Spleen (tissue), 11 donors: ENCODE measurements at regions not wholly inside any gene's neighbourhood (a gene's known extent, or its start where the extent isn't known, plus 50 kb on each side); places are given as distances from the start of the nearest gene placed in this dataset.

ENCODE experiments used
- DNase-seq: peaks from one replicate; pipeline ENCODE4 v3.0.0-alpha.2; 2020
- H3K27ac ChIP-seq, 8 donors: fragments of 200-600 bp; sonication (generic) in 7 of 8; 1 replicate in 4 of 8; 2 replicates in 4 of 8; pipeline versions ENCODE4 v1.5.0 to v1.8.0; 2016 to 2021; ENCODE audit warnings: inconsistent platforms in 4 of 8, mild to moderate bottlenecking in 4 of 8, moderate library complexity in 1 of 8
- H3K27me3 ChIP-seq, 7 donors: fragments of 200-600 bp; sonication (generic) in 6 of 7; replicated peaks in 1 of 7; 1 replicate in 4 of 7; 2 replicates in 3 of 7; pipeline versions ENCODE4 v1.5.0 to v1.8.0; 2016 to 2021; ENCODE audit warnings: inconsistent platforms in 3 of 7, mild to moderate bottlenecking in 1 of 7
- H3K36me3 ChIP-seq, 6 donors: fragments of 200-600 bp; sonication (generic) in 5 of 6; 1 replicate in 4 of 6; 2 replicates in 2 of 6; pipeline versions ENCODE4 v1.5.0 to v1.8.0; 2016 to 2021; ENCODE audit warnings: inconsistent platforms in 2 of 6
- H3K4me1 ChIP-seq, 6 donors: fragments of 200-600 bp; sonication (generic) in 5 of 6; 1 replicate in 3 of 6; 2 replicates in 3 of 6; pipeline versions ENCODE4 v1.5.0 to v1.8.0; 2016 to 2021; ENCODE audit warnings: inconsistent platforms in 3 of 6
- H3K4me3 ChIP-seq, 8 donors: fragments of 200-600 bp; sonication (generic) in 7 of 8; 1 replicate in 4 of 8; 2 replicates in 4 of 8; pipeline versions ENCODE4 v1.5.0 to v1.8.0; 2016 to 2021; ENCODE audit warnings: inconsistent platforms in 4 of 8, mild to moderate bottlenecking in 4 of 8, moderate library complexity in 2 of 8
- H3K9me3 ChIP-seq, 8 donors: fragments of 200-600 bp; sonication (generic) in 7 of 8; 1 replicate in 4 of 8; 2 replicates in 4 of 8; pipeline versions ENCODE4 v1.5.0 to v1.8.0; 2016 to 2021; ENCODE audit warnings: inconsistent platforms in 4 of 8
- POLR2A ChIP-seq, 3 donors: fragments of 450-650 bp; IDR thresholded peaks; one replicate each; pipeline ENCODE4 v1.5.1; 2017; ENCODE audit warnings: antibody characterized with exemption in 3 of 3, mild to moderate bottlenecking in 1 of 3
- POLR2AphosphoS5 ChIP-seq, 3 donors: sonication (generic); formaldehyde crosslinking; IDR thresholded peaks; one replicate each; pipeline ENCODE4 v1.5.1; 2017; ENCODE audit warnings: antibody characterized with exemption in 3 of 3
- WGBS, 5 donors: extraction: QIAGEN DNeasy Blood & Tissue Kit in 3 of 5; methylation state at CpG; one replicate each; pipeline versions ENCODE4 v1.1.5 to v1.1.7; 2013 to 2018; 5-methylcytosine and 5-hydroxymethylcytosine counted together
- intact Hi-C: fragments of 100-400 bp; cut with DNase I; formaldehyde crosslinking; loops from one replicate; pipeline ENCODE4 v1.15.0; 2023; ENCODE audit warnings: low total_unique reads
- TF ChIP-seq, protein P1 (sequence below), 11 experiments: fragments of 200-600 bp in 7 of 11; fragments of 450-650 bp in 4 of 11; sonication (generic) in 4 of 11; IDR thresholded peaks in 8 of 11; conservative IDR thresholded peaks in 3 of 11; 1 replicate in 7 of 11; 2 replicates in 4 of 11; pipeline versions ENCODE4 v1.4.0 to v1.8.0; 2016 to 2021; ENCODE audit warnings: antibody characterized with exemption in 11 of 11, inconsistent platforms in 4 of 11, mild to moderate bottlenecking in 1 of 11
- donor health status: healthy with polysubstance abuse.
- donor health status: DM: no; HTN: no; CAD: no; lungs with moderate emphysema.
- donor health status: DM: no; HTN: no; CAD: no.
- donor health status: Bipolar disorder and iron deficiency.
- donor health status: healthy.
- donor health status: DM: no; HTN: no; CAD: no.
- donor health status: DM: yes; HTN: yes; CAD: no.

DNA sequence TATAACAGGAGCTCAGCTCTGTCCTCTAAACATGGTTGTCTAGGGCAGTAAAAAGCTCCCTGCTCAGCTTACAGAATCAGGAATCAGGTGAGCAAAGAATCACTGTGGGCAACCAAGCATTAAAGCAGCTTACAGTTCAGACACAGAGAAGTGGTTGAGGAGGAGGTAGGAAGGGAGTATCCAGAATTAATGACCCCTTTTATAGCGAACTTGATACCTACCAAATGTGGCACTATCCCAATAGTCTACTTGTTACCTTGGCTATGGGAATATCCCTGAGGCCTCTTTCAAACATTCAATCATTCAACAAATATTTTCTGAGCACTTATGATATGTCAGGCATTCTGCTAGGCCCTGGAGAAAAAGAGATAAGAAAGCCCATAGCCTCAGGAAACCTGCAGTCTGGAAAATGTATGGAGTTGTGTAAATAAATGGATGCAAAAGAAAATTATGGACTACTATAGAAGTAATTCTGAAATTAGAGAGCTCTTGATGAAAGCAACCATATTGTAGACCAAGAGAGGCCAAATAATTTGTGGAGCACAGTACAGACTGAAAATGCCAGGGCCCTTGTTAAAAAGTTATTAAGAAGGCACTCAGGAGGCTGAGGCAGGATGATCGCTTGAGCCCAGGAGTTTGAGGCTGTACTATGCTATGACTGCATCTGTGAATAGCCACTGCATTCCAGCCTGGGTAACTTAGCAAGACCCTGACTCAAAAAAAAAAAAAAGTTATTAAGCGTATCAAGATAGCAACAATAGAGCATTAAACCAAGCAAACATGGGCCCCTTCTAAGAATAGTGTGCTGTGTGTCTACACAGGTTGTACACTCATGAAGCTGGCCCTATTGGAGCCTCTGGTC lies 134.0 kb upstream of the CPSF6 start:
- Histone ChIP-seq H3K4me1 (peaks cover 8 to 41% (median 17%) of the 10 kb centered on the region in 6 donors), H3K36me3 (no peaks in the 10 kb centered on the region), H3K9me3 (no peaks in the 10 kb centered on the region), H3K4me3 (no peak overlapping the region), H3K27me3 (no peaks in the 10 kb centered on the region), H3K27ac (no peak overlapping the region)
- TF ChIP-seq, protein P1, sequence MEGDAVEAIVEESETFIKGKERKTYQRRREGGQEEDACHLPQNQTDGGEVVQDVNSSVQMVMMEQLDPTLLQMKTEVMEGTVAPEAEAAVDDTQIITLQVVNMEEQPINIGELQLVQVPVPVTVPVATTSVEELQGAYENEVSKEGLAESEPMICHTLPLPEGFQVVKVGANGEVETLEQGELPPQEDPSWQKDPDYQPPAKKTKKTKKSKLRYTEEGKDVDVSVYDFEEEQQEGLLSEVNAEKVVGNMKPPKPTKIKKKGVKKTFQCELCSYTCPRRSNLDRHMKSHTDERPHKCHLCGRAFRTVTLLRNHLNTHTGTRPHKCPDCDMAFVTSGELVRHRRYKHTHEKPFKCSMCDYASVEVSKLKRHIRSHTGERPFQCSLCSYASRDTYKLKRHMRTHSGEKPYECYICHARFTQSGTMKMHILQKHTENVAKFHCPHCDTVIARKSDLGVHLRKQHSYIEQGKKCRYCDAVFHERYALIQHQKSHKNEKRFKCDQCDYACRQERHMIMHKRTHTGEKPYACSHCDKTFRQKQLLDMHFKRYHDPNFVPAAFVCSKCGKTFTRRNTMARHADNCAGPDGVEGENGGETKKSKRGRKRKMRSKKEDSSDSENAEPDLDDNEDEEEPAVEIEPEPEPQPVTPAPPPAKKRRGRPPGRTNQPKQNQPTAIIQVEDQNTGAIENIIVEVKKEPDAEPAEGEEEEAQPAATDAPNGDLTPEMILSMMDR (IDR thresholded peaks at IDR 0.05 in 8 of 11, conservative IDR thresholded peaks at IDR 0.05 in 3 of 11) = no peak
- TF ChIP-seq POLR2AphosphoS5 (IDR thresholded peaks at IDR 0.05) (no peak), POLR2A (IDR thresholded peaks at IDR 0.05) (no peak)
- WGBS, 5 donors = 81 to 96% (median 93%) methylated on average over 3 of the region's 3 CpGs
- intact Hi-C loops = no loop called here
- no peak for DNase-seq

DNA sequence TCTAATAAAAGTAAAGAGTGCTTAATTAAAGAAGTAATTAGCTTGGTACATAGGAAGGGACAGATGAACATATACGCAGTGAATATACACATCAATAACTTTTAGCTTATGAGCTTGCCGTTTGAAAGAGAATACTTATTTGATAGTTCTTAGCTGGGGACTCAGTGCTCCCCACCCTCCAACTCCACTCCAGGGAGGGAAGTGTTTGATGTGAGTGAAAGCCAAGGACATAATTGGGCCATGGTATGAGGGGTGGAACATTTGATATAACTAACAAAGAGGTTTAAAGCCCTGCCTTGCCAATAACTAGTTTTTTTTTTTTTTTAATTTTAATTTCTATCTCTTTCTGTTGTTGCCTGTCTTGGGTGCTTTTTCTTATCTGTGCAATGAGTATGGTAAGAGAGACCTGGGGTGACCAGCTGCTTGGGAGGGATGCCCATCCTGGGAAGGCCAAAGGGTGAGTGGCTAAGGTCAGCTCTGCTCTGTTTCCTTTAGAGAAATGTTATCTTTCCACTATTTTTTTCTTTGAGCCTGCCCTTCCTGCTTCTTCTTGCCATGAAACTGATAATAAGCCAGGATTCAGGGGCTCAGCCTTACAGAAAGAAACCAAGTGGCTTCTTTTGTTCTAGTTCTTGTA lies 132.8 kb upstream of the CPSF6 start:
- H3K4me3 ChIP-seq = no peak overlapping the region
- intact Hi-C loops = no loop called here
- TF ChIP-seq POLR2A (IDR thresholded peaks at IDR 0.05) = no peak
- TF ChIP-seq POLR2AphosphoS5 (IDR thresholded peaks at IDR 0.05) = peak in 1 of 3 donors; percentile 36
- TF ChIP-seq, protein P1 (IDR thresholded peaks at IDR 0.05 in 8 of 11, conservative IDR thresholded peaks at IDR 0.05 in 3 of 11) = no peak
- no peaks in the 10 kb centered on the region for H3K9me3 ChIP-seq
- WGBS, 5 donors = 72 to 82% (median 79%) methylated on average over 2 of the region's 2 CpGs
- no peaks in the 10 kb centered on the region for H3K36me3 ChIP-seq
- no peak for DNase-seq
- peak overlapping the region in 4 of 8 donors; percentile 26 to 51 (median 38) for H3K27ac ChIP-seq
- H3K4me1 ChIP-seq = peaks cover 8 to 44% (median 16%) of the 10 kb centered on the region in 6 donors
- H3K27me3 ChIP-seq = no peaks in the 10 kb centered on the region

DNA sequence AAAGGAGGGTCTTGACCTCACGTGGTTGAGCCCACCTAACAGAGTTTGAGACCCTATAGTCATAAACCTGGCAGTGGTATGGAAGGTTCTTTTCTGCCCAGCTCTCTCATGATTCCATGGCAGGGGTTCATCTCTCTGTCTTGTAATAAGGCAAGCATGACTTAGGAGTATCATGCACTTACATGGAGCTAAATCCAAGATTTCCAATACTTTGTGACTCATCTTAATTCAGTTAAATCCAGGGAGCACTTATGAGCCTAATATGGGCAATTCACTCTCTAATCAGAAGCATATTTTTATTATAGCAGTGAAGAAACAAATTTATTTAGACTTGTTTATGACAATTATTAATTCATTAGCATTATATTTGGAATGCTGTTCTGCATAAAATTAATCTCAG lies 131.8 kb upstream of the CPSF6 start:
- Histone ChIP-seq H3K36me3 (no peaks in the 10 kb centered on the region), H3K27ac (peak overlapping the region in 2 of 8 donors; percentile 28 to 51), H3K9me3 (no peaks in the 10 kb centered on the region), H3K4me3 (no peak overlapping the region), H3K4me1 (peaks cover 8 to 44% (median 13%) of the 10 kb centered on the region in 6 donors), H3K27me3 (no peaks in the 10 kb centered on the region)
- TF ChIP-seq, protein P1 (IDR thresholded peaks at IDR 0.05 in 8 of 11, conservative IDR thresholded peaks at IDR 0.05 in 3 of 11) = no peak
- TF ChIP-seq POLR2A (IDR thresholded peaks at IDR 0.05) (no peak), POLR2AphosphoS5 (IDR thresholded peaks at IDR 0.05) (no peak)
- 64 to 94% (median 88%) methylated on average over 1 of the region's 1 CpG for WGBS, 5 donors
- intact Hi-C loops = no loop called here
- DNase-seq = no peak

DNA sequence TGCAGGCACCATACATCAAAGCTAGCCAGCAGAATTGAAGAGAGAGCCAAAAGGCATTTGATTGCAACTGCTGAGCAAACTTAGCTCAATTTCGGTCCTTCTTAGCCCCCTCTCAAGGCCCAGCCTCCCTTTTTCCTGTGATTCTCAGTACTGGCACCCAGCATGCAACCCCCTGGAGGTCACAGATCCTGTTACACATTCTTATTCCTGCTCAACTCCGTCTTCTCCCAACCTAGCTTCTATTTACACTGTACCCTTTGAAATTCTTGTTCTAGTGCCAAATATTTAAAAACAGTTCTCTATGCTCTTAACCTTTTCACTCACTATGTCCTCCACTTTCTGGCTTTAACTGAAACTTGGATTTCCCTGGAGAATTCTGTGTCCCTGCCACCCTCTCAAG lies 131.3 kb upstream of the CPSF6 start:
- intact Hi-C loops = no loop called here
- 44 to 69% (median 49%) methylated on average over 2 of the region's 2 CpGs for WGBS, 5 donors
- DNase-seq = no peak
- Histone ChIP-seq H3K27me3 (no peaks in the 10 kb centered on the region), H3K4me1 (peaks cover 4 to 39% (median 10%) of the 10 kb centered on the region in 6 donors), H3K4me3 (no peak overlapping the region), H3K36me3 (no peaks in the 10 kb centered on the region), H3K9me3 (no peaks in the 10 kb centered on the region), H3K27ac (no peak overlapping the region)
- TF ChIP-seq POLR2AphosphoS5 (IDR thresholded peaks at IDR 0.05) (no peak), POLR2A (IDR thresholded peaks at IDR 0.05) (no peak)
- TF ChIP-seq, protein P1 (IDR thresholded peaks at IDR 0.05 in 8 of 11, conservative IDR thresholded peaks at IDR 0.05 in 3 of 11) = peak in 1 of 11 experiments; percentile 5
